Activated T-cell treated with anti-CD3 and anti-CD28 coated beads for 48 hours (primary cell): ENCODE measurements at regions not wholly inside any gene's neighbourhood (a gene's known extent, or its start where the extent isn't known, plus 50 kb on each side); places are given as distances from the start of the nearest gene placed in this dataset.

Experiments used
- DNase-seq: peaks from one replicate; pipeline ENCODE4 v3.0.0-alpha.2; 2020; ENCODE audit warnings: low read depth

DNA sequence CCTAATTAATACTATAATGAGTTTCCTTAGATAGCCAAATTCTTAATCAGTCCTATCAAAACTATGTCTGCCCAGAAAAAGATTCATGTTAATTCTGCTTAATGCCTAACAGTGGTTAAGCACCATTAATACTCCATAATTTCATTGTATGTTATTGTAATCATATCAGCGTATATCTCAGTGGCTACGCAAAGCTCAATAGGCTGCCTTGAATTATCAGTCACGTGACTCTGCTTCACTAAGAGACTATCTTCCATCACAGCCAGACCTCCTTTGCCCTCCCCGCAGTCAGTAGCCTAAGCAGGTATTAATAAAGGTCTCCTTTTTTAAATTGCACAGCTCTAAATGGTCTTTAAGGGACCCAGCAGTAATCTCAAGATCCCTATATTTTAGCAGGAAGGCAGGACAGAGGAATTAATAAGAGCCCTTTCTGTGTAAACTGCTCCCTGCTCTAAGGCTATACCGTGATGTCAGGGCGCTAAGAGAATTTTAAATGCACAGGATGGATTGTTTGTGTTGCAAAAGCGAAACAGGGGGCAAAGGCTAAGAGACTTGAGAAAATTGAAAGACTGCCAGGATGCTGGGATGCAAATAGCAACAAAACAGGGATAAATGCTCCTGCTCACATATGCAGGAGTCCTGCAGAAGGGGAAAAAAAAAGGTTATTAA, 215.6 kb upstream of the POU3F3 start:
- no peak for DNase-seq

DNA sequence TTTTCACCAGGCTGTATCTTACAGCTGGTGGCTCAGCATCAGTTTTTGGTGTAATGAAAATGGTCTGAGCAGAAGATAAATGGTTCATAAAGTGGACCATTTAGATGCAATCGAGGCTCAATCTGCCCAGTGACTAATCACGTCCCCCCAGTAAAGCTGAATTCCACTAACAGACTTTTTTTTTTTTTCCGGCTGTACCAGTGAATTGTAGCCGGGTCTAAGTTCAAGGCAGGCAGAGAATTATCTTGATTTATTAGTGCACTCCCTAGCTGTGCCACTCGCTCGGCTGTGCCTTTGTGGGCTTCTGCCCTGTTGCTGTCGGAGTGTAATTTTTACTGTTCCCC, 215.1 kb upstream of the POU3F3 start:
- no peak for DNase-seq

DNA sequence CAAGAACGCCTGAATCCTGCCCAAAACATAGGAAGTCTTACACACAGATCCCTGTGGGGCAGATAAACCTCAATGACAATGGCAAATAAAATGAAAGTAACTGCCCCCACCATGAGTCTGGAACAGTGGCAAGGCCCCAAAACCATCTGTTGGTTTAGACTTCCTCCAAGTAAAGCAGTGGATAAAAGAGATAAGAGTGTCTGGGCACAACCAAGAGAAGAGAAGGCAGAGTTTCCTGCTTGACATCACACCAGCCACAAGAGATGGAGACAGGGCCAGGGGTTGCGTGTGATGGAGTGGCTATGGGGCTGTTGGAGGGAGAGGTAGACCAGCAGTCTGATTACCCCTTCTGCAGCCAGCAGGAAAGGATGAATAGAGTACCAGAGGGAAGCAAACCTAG, 212.1 kb upstream of the POU3F3 start:
- no peak for DNase-seq

DNA sequence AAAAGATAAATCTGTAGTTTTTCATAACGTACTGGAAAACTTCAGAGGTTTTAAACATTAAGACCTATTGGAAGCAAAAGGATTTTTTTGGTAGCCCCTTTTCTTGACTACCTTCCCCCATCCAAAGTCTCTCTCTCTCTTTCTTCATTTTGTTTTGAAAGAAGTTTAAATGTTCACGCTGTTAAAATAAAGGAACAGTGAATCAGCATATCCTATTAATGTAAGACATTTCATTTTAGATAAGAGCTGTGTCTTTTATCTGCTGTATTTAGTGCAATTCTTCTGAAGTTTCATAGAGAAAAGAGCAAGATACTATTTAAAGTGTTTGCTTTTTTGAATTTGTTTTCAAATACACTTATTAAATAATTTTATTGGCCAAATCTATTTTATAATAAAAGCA, 205.5 kb upstream of the POU3F3 start:
- DNase-seq, result no peak

DNA sequence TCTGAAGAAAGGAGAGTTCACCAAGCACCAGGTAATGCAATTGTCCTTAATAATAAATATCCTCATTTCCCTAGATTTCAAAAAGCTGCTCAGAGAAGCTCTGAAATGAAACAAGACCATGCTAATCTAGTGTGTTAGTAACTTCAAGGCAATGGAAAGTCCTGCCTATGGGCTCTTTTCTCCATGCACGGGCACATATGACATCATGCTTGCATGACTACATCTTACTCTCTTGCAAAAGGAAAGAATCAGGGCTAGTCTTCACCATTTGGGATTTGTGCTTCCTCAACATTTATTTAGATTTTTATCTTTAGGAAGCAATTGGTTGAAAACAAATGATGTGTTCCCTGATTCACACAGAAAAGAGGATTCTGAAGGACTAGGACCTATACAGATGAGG, 204.0 kb upstream of the POU3F3 start:
- no peak for DNase-seq

DNA sequence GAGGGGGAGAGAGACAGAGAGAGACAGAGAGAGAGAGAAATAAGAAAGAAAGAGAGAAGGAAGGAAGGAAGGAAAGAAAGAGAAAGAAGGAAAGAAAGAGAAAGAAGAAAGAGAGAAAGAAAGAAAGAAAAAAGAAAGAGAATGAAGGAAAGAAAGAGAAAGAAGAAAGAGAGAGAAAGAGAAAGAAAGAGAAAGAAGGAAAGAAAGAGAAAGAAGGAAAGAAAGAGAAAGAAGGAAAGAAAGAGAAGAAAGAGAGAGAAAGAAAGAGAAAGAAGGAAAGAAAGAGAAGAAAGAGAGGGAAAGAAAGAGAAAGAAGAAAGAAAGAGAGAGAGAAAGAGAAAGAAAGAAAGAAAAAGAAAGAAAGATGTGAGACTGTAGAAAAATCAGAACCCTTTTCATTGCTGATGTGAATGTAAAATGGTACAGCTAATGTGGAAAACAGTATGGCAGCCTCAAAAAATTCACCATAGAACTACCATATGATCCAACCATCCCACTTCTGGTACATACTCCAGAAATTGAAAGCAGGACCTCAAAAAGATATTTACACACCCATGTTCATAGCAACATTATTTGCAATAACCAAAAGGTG, 203.4 kb upstream of the POU3F3 start:
- DNase-seq, result no peak

DNA sequence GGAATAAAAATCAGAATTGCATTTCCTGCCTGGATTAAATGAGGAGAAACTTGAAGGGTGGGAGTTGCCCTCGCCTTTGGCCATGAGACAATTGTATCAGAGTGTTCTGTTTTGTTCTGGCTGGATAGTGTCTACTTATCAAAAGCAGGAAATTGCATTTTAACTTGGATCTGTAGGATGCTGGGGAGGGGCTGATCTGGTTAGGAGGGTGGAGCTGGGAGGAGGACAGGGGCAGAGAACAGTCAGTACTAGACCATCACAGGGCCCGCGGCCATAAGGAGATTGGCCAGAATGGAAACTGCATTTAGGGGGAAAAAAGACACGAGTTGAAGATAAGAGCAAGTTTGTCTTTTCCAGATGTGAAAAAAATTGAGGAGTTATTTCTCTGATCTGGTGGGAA, 199.1 kb upstream of the POU3F3 start:
- DNase-seq, result no peak

DNA sequence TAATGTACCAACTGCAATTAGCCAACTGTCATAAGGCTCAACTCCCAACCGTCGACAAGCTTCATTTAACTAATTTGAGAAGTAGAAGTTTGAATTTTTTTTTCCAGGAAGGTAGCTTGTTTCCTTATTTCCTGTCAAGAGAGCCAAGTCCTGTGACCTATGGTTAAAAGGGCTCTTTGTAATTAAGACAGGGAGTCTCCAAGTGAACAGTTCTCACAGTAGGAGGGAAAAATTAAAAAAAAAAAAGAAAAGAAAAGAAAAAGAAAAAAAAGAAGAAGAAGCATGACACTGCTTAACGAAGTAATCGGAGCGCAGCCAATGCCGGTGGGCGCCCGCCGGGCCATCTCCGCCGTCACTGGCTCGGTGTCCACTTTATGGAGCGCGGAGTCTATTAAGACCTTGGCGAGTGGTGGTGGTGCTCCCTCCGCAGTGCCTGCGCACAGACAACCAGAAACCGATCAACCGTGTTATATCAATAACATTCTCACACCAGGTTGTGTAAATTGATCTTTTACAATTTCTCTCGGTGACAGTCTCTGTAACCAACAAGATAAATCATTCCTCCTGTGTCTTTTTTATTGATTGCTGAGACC, 197.2 kb upstream of the POU3F3 start:
- no peak for DNase-seq

DNA sequence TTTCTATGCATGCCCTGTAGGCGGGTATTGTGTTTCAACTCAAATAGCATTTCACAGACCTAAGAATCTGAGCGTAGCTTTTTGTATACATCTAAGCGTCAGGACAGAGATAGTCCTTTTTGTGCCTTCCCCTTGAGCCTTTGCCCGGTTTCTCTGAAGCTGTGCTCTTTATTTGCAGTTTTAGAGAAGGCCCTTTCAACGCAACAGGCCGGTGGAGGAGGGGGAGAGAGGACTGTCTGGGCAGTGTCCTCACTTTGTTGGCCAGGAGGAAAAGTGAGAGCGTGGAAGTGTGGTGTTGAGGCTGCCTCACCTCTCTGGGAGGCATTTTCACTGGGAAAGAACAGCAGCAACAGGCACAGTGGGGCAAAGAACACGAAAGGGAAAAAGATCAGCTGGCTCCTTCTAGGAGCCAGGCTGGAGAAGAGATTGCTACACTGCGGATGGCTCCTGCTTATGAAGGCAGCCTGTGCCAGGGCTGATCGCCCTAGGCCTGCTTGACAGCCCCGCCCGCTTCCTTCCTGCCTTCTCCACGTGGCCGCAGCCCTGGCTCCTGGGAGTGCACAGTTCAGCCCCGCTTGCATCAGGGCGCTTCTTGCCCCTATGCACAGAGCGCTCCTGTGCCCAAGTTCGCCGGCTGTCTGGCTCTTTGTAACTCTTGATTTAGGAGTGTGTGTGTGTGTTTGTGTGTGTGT, 195.6 kb upstream of the POU3F3 start:
- DNase-seq, result no peak

DNA sequence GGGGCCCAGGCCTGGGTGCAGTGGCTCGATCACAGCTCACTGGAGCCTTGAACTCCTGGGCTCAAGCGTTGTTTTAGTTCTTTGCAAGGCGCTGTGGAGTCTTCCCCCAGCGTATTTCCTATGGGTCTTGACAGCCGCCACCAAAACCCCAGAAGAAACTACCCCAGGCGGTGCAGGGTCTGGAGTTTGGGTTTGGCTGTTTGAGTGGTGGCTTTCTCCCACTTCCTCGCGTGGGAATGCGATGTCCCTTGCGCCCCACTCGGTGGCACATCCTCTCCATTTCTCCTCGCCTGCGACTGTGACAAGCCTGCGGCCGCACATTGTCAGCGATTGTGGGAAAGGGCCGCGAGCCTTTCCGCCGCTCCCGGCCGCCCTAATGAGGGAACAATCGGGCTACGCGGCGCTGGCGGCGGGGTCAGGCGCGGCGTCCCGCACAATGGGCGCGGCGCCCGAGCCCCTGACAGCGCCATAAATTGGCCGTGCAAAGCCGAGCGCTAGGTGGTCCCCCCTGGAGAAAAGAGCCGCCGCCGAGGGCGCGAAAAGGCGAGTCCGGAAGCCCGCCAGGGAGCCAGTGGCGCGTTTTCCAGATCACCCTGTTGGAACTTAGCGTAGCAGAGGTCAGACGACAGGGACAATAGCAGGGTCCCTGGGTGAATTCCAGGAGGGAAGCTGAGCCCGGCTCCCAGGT, 194.9 kb upstream of the POU3F3 start:
- DNase-seq, result no peak

DNA sequence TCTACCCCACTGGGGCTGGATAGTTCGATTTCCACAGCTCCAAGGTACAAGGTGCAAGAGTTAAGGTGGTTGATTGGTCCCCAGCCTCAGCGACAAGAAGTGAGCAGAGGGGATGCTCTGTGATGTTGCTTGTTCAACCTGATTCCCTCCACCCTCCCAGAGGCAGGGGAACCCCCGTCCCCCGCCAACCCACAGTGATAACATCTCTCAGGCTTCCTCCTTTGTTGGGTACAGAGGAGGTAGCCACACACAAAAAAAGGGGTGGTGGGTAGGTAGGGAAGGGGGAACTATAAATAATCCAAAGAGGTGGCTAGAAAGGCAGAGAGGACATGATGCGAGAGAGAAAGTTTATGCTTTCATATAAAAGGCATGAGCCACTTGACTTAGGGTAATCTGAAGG, 192.9 kb upstream of the POU3F3 start:
- DNase-seq, result no peak

DNA sequence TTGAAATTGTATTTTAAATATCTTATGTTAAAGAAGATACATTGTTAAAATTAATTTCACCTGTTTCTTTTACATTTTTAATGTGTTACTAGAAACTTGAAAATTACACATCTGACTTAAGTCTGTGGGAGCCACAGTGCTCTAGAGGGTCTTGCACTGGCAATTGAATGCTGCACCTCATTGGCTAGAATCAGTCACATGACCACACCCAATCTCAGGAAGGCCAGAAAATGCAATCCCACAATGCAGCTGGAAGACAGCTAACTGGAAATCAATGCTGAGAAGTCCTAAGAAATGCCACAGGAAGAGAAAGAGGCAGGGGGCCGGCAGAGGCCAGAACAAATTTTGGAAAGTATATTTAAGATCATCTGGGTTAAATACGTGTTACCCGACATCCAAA, 189.2 kb upstream of the POU3F3 start:
- DNase-seq, result no peak

DNA sequence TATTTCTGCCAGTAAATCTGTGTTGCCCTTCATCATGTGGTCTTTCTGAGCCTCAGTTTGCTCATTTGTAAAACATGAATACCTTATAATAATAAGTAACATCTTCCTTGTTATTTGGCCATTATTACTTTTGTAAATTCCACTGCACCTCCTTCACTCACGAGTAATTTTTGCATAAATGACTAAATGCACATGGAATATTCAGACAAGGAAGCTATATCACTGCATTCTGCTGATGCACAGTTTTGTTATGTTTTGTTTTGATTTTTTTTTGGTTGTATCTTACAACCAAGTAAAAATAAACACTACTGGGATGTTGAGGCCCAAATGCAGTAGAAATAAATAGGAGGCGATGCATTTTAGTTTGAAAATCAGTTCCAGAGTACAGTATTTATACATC, 185.3 kb upstream of the POU3F3 start:
- DNase-seq, result no peak

DNA sequence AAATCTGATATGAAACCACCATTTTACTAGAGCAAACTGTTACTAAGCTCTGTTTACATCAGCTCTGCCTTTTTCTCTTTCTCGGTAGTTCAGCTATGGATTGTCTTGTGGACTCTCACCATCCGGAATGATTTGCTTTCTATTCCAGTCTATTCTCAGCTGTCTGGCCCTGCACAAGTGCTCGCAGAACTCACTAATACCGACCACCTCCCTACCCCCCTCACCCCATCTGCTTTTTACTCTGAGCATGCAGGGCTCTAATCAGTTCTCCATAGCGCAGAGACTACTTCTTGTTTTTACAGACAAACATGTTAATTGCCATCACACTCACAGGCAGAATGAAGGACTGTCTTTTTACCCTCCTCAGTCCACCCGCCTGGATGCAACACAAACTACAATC, 180.7 kb upstream of the POU3F3 start:
- DNase-seq, result no peak

DNA sequence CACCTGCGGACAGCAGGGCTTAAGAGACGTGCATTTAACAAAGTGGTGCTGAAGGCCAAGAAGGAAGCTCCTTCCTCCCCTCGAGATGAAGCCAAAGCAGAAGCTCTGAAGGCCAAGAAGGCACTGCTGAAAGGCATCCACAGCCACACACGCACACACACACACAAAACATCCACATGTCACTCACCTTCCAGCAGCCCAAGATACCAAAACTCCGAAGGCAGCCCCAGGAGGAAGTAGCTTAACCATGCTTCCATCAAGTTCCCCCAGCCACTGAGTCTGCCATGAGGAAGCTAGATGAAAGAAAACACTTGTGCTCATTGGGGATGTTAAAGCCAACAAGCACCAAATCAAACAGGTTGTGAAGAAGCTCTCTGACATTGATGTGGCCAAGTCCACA, 175.7 kb upstream of the POU3F3 start:
- DNase-seq, result no peak

DNA sequence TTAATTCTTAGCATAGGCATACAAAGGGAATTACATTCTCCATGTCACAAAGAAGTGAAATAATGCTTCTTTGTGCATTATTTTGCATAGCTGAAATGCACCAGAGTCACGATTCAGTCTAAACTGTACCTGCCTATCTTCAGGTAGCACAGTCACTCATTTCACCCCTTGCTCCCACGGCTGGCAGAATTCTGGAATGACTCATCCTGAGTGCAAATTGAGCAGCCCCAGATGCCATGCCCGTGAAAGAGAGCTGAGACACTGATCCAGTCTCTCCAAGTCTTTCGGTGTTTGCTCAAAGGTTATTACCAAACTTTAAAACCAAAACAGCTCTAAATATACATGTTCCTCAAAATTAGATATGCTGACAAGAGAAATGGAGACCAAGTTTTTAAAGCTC, 168.3 kb upstream of the POU3F3 start:
- no peak for DNase-seq

DNA sequence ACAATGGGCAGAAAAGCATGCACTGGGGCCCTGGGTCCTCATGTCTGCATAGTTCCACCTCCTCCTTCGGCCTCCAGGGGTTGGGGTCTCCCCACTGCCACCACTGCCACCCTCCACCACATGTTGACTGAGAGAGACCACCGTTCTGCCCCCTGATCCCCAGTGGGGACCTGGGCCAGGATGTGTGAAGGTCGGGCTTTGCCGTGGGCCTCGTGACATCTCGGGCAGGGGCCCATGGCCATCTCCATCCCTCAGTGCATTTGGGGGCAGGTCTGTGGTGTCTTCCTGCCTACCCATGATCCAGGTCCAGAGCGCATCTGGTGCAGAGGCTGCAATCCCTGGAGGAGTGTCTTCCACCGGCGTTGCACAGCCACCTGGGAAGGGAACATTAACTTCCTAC, 166.8 kb upstream of the POU3F3 start:
- DNase-seq, result no peak

DNA sequence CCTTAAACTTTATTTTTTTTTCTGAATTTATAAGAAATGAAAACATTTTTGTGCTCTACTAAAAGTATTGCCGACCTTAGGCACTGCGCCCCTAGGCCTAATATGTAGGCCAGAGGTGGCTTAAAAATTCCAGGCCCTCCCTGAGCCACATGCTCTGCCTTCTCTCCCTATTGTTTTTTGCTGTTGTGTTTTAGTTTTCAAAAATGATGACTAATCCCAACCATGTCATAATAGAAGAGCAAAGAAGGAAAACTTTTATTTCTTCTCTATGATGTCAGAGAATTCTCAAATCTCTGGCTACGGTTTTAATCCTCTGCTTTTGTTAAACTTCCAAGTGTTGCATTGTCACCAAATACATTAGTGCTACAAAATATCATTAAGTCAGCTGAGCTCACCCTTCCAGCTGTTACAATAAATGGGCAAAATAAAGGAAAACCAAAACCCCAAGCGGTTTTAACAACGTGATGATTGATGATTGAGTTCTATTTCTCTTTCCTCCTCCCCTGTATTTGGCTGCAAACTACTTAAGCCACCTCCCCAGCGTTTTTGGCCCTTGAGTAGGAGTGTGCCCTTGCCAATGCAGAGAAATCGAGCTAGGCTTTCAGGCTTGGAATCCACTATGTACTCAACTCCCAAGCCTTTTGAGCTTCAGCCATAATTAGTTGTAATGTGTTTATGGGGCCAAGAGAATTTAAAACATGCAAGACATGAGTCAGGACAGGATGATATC, 163.5 kb upstream of the POU3F3 start:
- DNase-seq, result no peak

DNA sequence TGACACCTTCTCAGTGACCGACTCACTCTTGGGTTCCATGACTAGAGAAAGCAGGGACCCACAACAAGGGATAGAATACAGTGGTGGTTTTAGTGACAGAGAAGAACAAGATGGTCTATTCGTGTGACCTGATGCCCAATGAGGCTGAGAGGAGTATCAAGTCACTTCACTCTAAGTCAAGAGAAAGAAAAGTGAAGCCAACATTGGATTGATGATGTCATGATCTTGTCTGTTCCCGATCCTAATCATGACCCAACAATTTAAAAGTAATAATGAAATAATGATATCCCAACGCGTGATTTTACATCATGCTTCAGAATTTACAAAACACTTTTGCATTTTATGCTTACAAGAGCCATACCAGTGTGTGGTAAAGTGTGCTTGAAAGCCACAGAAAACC, 155.6 kb upstream of the POU3F3 start:
- no peak for DNase-seq

DNA sequence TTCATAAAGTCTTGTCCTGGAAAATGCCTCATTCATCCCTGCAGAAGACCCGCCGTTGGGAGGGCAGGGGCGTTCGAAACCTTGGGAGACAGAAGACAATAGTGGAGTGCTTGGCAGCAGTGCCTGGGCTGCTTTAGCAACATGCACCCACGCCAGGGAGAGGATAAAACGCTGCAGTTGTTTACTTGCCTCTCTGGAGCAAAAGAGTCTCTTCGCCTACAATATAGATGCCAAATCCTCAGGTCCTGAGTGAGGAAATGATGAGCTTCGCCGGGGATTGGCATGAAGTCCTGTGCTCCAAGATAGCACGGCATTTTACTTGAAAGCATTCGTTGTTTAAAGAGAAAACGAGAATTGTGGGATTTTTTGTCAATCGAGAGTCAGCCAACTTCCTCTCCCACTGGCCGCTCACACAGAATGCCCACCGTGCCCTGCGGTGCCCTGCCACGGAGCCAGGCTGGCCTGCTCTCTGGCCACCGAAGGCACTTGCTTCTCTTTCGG, 152.5 kb upstream of the POU3F3 start:
- no peak for DNase-seq

DNA sequence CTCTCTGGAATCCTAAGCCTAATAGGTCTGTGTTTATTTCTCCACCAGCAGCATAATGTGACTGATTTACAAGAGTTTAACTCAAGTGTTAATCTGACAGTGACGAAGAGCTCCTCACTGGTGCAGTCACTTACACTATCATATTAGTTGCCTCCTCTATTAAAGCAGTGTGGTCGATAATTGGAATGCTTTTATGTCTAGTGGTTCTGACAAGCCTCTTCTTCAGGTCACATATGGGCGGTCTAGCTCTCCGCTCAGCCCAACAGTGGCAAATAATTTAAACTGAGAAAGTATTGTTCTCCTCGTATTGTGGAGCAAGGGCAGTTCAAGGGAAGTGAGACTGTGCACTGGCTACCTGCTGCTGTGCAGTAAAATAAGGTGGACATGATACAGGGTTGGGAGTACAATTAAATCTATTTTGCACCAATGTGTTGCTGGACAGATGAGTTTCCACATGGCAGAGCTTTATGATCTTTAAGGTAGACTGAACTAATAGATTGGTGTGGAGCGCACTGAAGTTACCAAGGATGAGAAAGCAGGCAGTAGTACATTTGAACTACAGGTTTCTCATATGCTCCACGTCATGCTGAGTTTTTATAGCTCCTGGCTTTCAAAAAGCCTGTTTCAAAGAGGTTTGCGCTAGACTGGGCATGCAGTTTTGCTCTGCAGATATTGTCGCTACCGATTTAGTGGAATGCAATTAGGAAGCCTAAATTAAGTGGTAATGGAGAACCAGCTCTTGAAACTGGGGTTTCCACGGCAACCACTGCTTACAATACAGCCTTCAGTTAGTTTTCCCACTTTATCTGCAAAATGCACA, 151.7 kb upstream of the POU3F3 start:
- no peak for DNase-seq
